GM19035 (cell line): ENCODE measurements at regions not wholly inside any gene's neighbourhood (a gene's known extent, or its start where the extent isn't known, plus 50 kb on each side); places are given as distances from the start of the nearest gene placed in this dataset.

ENCODE experiments used
- ATAC-seq: cut with Tn5 transposase; IDR thresholded peaks from one replicate; pipeline ENCODE4 v1.9.1; 2021; ENCODE audit not compliant: unreplicated experiment

GRCh38 chr12:90281154-90281868, 572.7 kb upstream of the ATP2B1 start:
- no peak for ATAC-seq

- peak; percentile 73 for ATAC-seq
Observed at GRCh38 chr12:90280564-90281058, 572.0 kb upstream of the ATP2B1 start.

GRCh38 chr12:90280033-90280432, 571.4 kb upstream of the ATP2B1 start:
- ATAC-seq = no peak

GRCh38 chr12:90275088-90275487, 566.5 kb upstream of the ATP2B1 start:
- ATAC-seq = no peak

- ATAC-seq = no peak
Observed at GRCh38 chr12:90274407-90274806, 565.8 kb upstream of the ATP2B1 start.

GRCh38 chr12:90268574-90268973, 559.9 kb upstream of the ATP2B1 start:
- no peak for ATAC-seq

- no peak for ATAC-seq
Observed at GRCh38 chr12:90262251-90262650, 553.6 kb upstream of the ATP2B1 start.

GRCh38 chr12:90261283-90261682, 552.6 kb upstream of the ATP2B1 start:
- ATAC-seq = no peak

- no peak for ATAC-seq
Observed at GRCh38 chr12:90260136-90260535, 551.5 kb upstream of the ATP2B1 start.

GRCh38 chr12:90257927-90258624, 549.4 kb upstream of the ATP2B1 start:
- ATAC-seq = no peak

GRCh38 chr12:90254796-90255195, 546.2 kb upstream of the ATP2B1 start:
- no peak for ATAC-seq

- ATAC-seq = peak; percentile 100
Observed at GRCh38 chr12:90253674-90254181, 545.1 kb upstream of the ATP2B1 start.

GRCh38 chr12:90253136-90253535, 544.5 kb upstream of the ATP2B1 start:
- ATAC-seq = no peak

GRCh38 chr12:90250766-90251165, 542.1 kb upstream of the ATP2B1 start:
- ATAC-seq = no peak

GRCh38 chr12:90250042-90250441, 541.4 kb upstream of the ATP2B1 start:
- no peak for ATAC-seq

GRCh38 chr12:90246688-90247087, 538.0 kb upstream of the ATP2B1 start:
- ATAC-seq = no peak

- ATAC-seq = no peak
Observed at GRCh38 chr12:90245391-90245790, 536.8 kb upstream of the ATP2B1 start.

GRCh38 chr12:90244232-90244631, 535.6 kb upstream of the ATP2B1 start:
- no peak for ATAC-seq

GRCh38 chr12:90243211-90243610, 534.6 kb upstream of the ATP2B1 start:
- no peak for ATAC-seq

- ATAC-seq = no peak
Observed at GRCh38 chr12:90239732-90240260, 531.2 kb upstream of the ATP2B1 start.

GRCh38 chr12:90238663-90239271, 530.1 kb upstream of the ATP2B1 start:
- no peak for ATAC-seq

- no peak for ATAC-seq
Observed at GRCh38 chr12:90237841-90238240, 529.2 kb upstream of the ATP2B1 start.
